GM18858 (cell line): ENCODE measurements at regions not wholly inside any gene's neighbourhood (a gene's known extent, or its start where the extent isn't known, plus 50 kb on each side); places are given as distances from the start of the nearest gene placed in this dataset.

Experiments
- ATAC-seq: cut with Tn5 transposase; IDR thresholded peaks from one replicate; pipeline ENCODE4 v1.9.1; 2021; ENCODE audit not compliant: unreplicated experiment

GRCh38 chr2:185891403-185891802 lies 152.8 kb downstream of the FSIP2 start:
- ATAC-seq, result no peak

DNA sequence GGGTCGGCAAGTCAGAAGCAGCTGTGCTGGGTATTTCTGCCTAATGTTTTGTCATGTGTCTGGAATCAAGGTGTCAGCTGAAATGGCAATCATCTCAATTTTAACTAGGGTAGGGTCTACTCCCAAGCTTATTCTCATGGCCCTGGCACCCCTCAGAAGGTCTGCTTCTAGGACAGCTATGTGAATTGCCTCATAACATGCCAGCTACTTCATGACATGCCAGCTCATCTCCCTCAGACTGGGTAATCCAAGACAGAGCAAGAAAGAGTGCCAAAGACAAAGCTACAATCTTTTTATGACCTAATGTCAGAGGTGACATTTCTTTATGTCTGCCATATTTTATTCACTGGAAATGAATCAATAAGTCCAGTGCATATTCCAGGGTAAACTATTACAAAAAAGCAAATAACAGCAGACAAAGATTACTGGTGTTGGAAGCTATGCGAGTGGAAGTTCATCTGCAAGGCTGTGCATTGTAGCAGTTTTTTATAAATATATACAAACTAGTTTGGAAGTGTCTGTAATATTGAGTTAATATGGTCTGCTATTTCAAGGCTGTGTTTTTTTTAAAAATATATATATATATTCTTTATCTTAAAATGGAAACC lies 153.3 kb downstream of the FSIP2 start:
- no peak for ATAC-seq

DNA sequence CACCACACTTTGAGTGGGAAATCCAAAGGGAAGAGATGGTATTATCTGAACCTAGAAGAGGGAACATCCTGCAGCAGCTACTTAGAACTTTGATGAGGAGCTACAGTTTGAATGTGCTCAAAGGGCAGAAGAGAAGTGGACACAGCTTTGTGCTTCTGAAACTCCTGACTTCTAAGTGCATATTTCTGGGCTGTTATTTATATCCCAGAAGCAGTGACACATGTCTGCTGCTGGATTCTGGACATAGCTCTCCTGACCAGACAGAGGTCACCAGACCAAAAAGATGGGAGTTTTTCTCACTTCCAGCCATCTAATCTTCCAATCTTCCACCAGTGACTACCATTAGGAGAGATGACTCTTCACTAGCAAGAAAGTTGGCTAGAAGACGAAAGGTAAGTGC lies 153.9 kb downstream of the FSIP2 start:
- no peak for ATAC-seq

GRCh38 chr2:185894223-185894622 lies 155.6 kb downstream of the FSIP2 start:
- no peak for ATAC-seq

DNA sequence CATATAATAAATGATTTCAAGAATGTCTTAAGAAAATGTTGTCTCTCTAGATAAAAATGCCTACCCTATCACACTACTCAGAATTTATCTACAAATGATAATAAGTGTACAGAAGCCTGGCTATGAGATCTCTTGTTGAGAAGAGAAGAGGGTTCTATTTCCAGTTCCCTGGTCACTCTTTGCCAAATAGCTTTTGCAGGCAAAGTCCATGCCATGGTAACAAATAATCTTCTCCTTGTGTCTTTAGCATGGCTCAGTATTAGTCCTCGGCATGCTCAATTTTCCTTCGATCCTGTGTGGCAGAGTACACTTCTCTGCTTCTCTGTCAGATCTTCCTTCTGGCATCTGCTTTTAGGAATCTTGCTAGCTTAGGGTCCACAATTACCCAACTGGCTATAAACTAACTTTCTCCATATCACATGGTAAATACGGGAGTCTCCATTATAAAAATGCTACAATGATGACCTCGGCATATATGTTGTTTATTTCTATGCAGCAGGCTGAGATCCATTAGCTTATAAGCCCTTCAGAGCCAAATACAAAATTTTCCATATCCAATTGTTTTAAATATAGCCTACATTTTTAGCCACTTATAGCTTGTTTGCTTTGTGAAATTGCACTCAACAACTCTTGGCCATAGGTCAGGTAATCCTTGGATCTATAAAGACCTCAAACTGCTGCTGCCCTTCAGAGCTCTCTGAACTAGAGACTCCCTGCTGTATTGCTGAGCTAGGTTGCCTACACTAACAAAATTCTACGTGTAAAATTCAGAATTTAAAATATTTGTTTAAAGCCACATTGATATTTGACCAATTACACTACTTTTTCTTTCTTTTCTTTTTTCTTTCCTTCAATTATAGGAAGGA lies 157.5 kb downstream of the FSIP2 start:
- no peak for ATAC-seq

DNA sequence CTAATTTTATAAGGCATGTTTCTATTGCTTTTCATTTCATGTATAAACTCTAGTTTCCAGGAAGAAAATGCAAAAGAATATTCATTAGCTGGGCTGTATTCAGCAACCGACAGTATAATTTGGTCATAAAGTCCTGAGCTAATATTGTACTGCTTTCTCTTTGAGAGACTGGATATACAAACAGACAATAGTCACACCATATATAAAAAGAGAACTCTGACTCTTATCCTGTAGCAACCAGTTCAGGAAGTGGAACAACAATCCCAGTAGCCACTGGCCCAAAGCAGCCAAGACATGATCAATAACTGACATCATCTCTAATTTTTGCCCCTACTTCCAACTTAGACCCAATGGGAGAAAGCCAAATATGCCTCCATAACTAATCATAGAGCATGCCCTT lies 160.8 kb downstream of the FSIP2 start:
- no peak for ATAC-seq

DNA sequence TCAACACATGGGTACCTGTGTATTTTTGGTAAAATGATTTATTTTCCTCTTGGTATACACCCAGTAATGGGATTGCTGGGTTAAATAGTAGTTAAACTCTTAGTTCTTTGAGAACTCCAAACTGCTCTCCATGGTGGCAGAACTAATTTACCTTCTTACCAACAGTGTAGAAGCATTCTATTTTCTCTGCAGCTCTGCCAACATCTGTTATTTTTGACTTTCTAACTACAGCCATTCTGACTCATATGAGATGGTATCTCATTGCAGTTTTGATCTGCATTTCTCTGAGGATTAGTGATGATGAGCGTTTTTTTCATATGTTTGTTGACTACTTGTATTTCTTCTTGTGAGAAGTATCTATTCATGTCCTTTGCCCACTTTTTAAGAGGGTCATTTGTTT lies 180.6 kb downstream of the FSIP2 start:
- no peak for ATAC-seq

DNA sequence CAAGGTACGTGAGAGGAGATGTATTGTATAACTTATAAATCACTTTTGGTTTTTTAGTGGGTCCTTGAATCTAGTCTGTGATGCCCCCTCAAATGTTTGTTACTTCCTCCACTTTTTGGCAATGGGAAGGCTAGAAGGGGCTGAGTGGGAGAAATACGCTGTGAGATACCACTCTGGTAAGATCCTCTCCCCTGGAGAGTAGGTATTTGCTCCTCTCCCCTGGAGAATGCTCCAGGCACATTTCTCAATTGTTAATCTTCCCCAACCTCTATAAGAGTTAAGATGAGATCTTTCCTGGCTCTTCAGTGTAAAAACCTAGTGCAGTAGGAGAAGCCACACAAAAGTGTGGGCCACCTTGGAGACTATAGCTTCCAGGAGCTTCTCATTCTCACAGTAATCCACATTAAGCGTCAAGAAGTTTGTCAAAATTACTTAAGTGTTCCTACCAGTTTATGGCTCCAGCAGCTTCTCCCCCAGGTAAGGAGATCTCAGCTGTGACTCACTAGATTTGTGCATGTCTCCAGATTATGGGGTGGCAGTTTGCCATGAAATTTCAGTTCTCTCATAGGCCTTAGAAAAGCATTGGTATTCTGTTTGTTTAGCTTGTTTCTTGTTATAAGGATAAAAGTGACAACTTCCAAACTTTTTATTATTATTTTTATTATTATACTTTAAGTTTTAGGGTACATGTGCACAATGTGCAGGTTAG lies 182.6 kb downstream of the FSIP2 start:
- no peak for ATAC-seq

DNA sequence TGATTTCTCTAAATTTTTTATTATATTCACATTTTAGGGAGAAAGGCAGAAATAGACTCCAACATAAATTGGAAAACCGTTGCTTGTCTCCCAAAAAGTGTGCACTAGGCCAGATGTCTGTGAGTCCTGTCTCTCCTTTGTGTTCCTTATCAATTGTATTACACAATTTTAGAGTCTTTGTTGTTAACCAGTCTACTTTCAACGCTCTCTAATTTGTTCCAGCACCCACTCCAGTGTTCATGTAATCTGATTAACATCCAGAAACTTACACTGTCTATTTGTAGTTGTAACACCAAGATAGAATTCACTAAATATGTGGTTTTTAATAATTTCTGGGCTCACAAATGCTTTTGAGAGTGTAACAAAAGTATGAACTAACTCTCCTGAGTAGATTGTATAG lies 195.6 kb downstream of the FSIP2 start:
- no peak for ATAC-seq

DNA sequence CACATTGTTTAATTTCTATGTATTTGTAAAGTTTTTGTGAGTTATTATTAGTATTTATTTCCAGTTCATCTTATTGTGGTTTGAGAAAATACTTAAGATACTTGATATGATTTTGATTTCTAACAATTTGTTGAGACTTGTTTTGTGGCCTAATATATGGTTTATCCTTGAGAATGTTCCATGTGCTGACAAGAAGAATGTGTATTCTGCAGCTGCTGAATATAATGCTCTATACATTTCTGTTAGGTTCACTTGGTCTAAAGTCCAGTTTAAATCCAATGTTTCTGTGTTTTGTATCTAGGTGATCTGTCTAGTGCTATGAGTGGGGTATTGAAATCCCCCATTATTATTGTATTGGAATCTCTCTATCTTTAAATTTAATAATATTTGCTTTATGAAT lies 201.3 kb downstream of the FSIP2 start:
- ATAC-seq, result no peak

GRCh38 chr2:185942855-185943254 lies 204.3 kb downstream of the FSIP2 start:
- ATAC-seq, result no peak

GRCh38 chr2:185947722-185948121 lies 209.1 kb downstream of the FSIP2 start:
- no peak for ATAC-seq

GRCh38 chr2:185952100-185952499 lies 213.5 kb downstream of the FSIP2 start:
- no peak for ATAC-seq

DNA sequence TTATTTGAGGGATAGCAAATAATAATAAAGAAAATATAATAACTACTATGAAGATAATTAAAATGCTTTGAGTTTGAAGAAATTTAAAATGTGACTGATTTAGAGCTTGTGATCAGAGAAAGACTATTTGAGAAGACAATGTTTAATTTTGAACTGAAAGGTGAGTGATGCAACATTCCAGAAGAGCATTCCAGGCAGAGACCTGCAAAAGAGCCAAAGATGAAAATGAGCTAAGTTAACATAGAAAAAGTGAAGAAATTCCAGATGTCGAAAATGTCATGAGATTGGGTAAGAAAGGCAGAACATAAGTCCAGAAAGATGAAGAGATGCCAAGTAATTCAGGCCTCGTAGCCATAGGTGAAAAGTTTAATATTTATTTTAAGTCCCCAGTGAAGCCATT lies 215.8 kb downstream of the FSIP2 start:
- ATAC-seq, result no peak

GRCh38 chr2:185955050-185955449 lies 216.4 kb downstream of the FSIP2 start:
- ATAC-seq, result no peak

DNA sequence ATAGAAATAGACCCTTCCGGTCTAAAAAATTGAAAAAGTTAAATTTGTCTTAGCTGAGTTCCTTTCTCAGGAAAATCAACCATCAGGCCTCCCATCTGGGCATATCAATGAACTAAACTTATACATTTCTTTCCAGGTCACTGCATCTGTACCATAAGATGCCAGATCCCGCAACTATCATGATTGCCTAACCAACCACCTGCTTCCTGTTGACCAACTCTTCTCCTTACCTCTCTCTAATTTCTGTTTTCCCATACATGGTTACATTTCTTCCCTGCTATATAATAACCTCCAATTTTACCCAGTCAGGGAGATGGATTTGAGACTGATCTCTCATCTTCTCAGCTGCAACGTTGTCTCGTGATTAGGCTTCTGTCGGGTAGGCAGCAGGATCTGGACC lies 228.7 kb downstream of the FSIP2 start:
- no peak for ATAC-seq

GRCh38 chr2:185970148-185970852 lies 231.7 kb downstream of the FSIP2 start:
- no peak for ATAC-seq

- ATAC-seq, result no peak
Observed at GRCh38 chr2:185978634-185979407, 240.2 kb downstream of the FSIP2 start.

DNA sequence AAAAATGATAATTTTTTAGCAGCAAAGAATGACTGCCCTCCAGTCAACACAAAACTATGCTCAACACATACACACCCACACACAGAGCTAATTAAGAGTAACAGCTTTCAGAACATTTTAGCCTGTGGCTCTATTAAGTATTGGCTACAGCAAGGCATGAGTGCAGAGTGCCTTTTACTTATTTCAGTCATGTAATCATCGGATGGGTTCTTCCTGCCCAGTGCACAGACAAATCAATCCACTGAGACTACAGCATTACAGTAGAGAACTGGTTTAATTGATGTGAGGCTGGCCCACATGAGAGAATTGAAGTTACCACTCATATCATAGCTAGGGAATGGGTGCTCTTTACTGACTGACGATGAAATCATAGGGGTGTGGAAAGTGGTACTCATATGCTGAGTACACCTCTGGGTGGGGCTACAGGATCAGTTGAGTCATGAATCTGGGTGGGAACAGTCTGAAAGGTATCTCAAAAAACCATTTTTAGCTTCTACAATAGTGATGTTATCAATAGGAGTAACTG lies 241.0 kb downstream of the FSIP2 start:
- no peak for ATAC-seq

- no peak for ATAC-seq
Observed at GRCh38 chr2:185980944-185981343, 242.3 kb downstream of the FSIP2 start.
